GM10248 (cell line): ENCODE measurements at regions not wholly inside any gene's neighbourhood (a gene's known extent, or its start where the extent isn't known, plus 50 kb on each side); places are given as distances from the start of the nearest gene placed in this dataset.

Experiments
- CTCF ChIA-PET: fragments of 300-600 bp; sonication (Branson Sonifier 250); formaldehyde crosslinking; extraction: SDS; loops from one replicate; lab custom pipeline; 2021; ENCODE audit warnings: antibody characterized with exemption; lab: Yijun Ruan, JAX
- POLR2A ChIA-PET: fragments of 350-650 bp; sonication (Branson Sonifier 250); formaldehyde crosslinking; extraction: SDS; loops from one replicate; lab custom pipeline; 2020; ENCODE audit warnings: antibody characterized with exemption; lab: Yijun Ruan, JAX
- DNase-seq: peaks from one replicate; pipeline ENCODE4 v3.0.0; 2012; ENCODE audit errors: extremely low spot score
- CTCF ChIP-seq: IDR thresholded peaks from 2 replicates; pipeline ENCODE4 v1.5.1; 2012; ENCODE audit warnings: mild to moderate bottlenecking, low read depth; ENCODE audit errors: extremely low read depth, missing control alignments, control extremely low read depth

DNA sequence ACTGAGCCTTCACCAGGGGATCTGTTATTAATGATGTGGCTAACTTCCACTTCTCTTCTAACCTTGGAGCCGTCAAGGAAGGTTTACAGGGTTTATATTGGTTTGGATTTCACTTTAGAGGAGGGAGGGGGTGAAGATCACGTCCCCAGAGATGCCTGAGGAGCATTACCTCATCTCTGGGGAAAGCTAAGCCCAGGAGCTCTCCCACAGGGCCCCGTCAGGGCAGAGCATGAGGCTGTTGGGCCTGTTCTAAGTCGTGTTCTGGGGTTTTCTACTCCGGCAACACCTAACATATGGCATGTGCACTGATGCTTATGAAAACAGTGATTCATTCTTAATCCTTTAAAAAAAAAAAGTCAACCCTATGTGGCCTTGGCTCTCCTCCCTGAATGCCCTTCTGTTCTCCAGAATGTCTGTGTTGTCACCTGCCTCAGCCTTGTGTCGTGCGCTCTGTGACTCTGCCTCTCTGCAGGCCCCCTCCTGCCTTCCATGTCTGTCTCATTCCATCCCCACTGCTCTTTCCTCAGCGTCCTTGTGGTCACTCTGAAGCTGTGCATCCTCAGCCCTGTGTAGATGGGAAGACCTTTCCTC lies 97.4 kb upstream of the JARID2 start:
- ChIA-PET CTCF (interaction anchor here (0.8 to 1.7 kb wide), 4 partner anchors 14 to 773 kb away, joined by 3 read pairs; no protein-coding TSS in a partner anchor), POLR2A (no interaction called here)
- DNase-seq: no peak
- TF ChIP-seq CTCF: no peak

- CTCF ChIA-PET: interaction anchor here (1.0 kb wide), 1 partner anchor 19 kb away, joined by 3 read pairs; no protein-coding TSS in a partner anchor
- POLR2A ChIA-PET: no interaction called here
- DNase-seq: no peak
- no peak for TF ChIP-seq CTCF
Measured at GRCh38 chr6:15150207-15150606, 95.7 kb upstream of the JARID2 start.

DNA sequence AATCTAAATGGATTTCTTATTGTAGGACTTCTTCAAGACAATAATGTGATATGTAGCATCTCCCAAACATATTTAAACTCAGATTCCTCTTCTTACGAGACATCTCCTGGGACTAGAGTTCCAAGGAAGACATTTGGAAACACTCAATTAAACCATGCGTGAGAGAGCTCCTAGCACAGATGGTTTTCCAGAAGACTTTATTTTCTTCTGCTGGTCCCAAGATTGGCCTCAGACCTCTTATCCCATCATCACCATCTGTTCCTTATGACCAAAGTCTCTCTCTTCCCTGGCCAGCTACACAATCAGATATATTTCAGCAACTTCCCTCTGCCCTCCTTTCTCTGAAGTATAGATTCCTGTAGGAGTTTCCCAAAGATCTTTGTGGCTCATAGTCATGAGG lies 93.2 kb upstream of the JARID2 start:
- no peak for TF ChIP-seq CTCF
- ChIA-PET POLR2A (no interaction called here), CTCF (no interaction called here)

GRCh38 chr6:15153191-15153590 lies 92.7 kb upstream of the JARID2 start:
- ChIA-PET CTCF (no interaction called here), POLR2A (no interaction called here)
- no peak for DNase-seq
- TF ChIP-seq CTCF: no peak

More for the DNA sequence above, 93.2 kb upstream of the JARID2 start:
- no peak for DNase-seq

- POLR2A ChIA-PET: no interaction called here
- CTCF ChIA-PET: no interaction called here
- DNase-seq: no peak
- TF ChIP-seq CTCF: no peak
Measured at GRCh38 chr6:15157479-15157878, 88.4 kb upstream of the JARID2 start.

- no peak for DNase-seq
- ChIA-PET POLR2A (no interaction called here), CTCF (no interaction called here)
- no peak for TF ChIP-seq CTCF
Measured at GRCh38 chr6:15158821-15159619, 86.8 kb upstream of the JARID2 start.
